ENCODE measurements at regions not wholly inside any gene's neighbourhood (a gene's known extent, or its start where the extent isn't known, plus 50 kb on each side); places are given as distances from the start of the nearest gene placed in this dataset.
"Not testable (repeated sequence)": the region's sequence is repeated elsewhere in the genome, so short reads cannot be mapped to it uniquely, and the experiment has no call there.

DNA sequence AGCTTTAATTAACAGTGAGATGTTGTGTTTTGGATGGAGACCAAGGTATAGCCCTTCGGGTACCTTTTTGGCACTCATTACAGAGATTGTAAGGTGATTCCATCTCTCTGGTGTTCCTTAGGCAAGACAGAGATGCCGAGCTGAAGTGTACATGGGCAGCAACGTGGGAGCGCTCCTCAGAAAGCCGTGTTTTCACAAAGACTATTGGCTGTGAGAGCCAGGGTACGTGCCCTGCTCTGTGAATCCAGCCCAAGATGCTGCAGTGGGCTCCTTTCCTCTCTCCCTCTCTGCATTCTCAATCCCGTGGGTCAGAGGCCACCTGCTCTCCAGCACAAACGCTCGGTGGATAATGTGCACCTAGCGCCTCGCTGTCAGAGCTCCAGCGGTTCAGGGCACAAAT is 203.0 kb upstream of the EPHA4 start:
- no peak for DNase-seq

DNA sequence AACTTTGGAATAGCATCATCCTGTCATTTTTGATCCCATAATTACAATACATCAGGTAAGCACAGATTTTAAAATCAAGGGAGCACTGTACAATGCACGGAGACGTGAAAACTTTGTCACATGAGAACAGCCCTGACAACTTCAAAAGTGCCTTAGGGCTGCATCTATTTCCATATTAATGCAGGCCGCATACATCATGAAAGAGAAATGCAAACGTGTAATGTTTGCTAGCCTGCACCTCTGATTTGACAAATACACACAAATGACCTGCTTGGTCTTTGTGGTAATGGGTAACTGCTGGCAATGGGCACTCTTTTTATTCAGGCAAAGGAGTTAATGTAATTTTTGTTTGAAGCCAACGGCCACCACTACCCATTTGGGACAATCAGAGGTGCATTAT is 202.0 kb upstream of the EPHA4 start:
- no peak for DNase-seq

DNA sequence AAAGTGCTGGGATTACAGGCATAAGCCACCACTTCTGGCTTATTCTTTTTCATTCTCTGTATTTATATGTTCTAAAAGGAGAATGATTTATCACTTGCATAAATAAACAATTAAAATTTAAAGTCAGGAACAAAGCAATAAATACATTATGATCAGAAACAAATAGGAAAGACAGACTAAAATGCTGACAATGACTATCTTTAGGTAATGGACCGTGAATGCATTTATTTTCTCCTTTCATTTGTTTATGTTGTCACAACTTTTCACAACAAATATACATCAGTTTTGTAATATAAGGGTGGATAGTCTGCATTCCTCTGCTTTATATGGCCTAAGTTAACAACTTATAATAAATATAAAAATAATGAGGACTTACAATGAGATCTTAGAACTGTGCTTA is 199.2 kb upstream of the EPHA4 start:
- no peak for DNase-seq

DNA sequence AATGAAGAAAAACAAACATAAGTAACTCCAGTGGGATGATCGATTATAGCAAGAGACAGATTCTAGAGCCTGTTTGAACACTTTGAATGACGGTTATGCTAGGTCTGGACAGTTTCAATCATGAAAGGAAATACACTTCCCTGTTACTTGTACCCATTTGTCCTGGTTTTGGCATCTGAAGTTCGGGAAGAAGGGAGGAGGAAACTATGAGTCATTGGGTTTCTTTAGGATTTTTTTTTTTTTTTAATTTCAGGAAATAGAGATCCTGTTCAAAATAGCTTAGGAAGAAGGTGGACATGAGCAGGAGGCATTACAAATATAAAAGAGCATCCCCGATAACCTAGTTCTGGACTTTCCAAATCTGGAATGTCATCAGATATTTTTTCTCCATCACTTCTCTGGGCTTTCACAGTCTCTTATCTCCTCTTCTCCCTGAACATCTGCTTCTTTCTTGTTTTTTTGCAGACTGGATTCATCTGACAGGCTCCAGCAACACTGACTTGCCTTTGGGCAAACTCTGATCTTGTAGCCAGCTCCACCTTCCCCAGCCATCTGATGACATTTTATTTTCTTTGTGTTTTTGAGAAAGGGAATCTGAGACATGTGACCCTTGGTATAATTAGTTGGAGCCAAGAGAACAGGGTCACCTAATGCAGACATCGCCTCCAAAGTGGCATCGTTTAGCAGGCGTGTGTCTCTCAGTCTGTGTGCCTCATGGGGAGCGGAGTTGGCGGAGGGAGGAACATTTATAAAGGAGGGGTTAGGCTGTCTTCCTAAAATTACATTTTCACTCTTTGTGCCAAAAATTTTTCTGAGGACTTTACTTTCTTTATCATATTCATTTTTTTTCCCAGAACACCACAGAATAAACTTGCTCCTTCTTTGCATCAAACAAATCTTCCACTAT is 195.3 kb upstream of the EPHA4 start:
- DNase-seq: no peak

DNA sequence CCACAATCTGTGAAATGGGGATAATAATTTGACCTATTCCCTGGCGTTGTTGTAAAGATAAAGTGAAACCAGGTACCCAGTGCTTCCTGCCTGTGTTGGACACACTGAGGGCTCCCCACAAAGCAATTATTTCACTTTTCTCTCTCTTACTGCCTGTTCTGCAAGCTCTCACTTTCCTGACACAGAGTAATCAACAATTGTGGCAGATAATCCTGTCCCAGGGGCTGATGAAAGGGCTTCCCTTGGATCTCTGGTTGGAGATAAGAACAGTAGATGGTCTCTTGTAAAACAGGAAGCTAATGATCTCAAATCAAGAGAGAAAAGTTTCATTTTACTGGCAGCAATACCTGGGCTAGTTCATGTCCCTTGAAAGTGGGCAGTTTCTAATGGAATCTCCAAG is 190.4 kb upstream of the EPHA4 start:
- DNase-seq: no peak

DNA sequence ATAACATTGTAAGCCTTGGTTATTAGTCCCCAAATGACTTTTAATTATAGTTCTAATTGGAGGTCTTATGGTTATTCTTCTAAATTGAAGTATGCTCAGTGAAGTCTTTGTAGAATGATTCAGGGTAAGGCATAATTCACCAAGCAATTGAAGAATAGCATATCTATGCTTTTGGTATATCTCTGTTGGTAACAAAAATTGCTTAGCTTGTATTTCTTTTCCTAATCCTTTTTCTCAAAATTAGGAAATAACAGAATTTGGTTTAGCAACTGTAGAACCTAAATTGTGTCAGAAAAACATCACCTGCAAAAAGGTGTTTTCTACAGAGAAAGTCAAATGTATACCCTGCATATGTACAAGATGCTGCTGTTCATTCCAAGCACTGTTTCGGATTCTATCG is 189.2 kb upstream of the EPHA4 start:
- no peak for DNase-seq

DNA sequence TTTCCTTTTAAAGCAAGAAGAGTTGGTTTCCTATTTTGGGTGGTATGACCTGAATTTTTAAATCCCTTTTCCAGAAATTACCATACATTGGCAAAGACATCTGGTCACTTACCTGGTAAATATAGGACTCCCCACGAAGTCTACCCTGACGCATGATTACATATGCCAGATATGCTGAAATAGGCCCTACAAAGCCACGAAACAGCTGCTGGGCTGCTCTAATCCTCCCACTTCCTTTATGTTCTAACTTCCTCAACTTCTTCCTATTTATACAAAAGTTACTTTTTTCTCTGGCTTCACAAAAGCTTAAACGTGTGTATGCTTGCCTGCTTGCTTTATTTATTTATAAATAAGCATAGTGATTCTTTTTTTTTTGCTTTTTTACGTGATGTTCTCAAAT is 186.0 kb upstream of the EPHA4 start:
- peak in 2 of 58 donors; percentile 7 to 36 for DNase-seq

DNA sequence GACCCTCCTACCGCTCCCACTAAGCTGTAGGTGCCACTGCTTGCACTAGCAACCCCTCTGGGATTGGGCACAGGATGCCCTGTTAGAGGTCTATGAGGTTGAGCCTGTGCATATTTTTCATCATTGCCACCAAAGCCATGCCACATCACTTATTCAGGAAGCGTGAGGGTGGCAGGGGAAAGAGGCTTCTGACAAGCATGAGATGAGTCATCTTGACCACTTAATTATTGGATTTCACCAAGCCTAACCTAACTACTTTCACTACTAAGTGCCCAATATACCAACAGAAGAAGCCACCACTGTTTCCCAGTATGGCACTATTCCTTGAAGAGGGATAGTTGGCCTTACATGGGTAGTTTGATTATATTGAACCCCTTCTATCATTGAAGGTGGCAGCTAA is 181.3 kb upstream of the EPHA4 start:
- DNase-seq: no peak

DNA sequence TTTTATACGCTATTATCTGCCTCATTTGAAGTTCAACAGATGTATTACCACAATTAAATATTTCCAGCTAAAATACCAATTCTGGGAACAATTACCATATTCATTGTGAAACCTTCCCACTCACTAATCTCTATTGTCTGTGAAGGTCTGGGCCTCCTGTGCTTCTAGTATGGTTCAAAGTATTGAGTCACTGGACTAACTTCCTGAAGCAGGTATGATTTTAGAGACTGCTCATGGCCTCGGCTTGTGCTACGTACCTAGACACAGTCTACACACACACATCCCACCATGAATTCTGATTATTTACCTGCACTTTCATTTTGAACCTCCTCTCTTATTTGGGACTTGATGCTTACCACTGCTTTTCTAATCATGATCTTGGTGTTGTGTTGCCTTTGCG is 180.7 kb upstream of the EPHA4 start:
- DNase-seq: no peak

DNA sequence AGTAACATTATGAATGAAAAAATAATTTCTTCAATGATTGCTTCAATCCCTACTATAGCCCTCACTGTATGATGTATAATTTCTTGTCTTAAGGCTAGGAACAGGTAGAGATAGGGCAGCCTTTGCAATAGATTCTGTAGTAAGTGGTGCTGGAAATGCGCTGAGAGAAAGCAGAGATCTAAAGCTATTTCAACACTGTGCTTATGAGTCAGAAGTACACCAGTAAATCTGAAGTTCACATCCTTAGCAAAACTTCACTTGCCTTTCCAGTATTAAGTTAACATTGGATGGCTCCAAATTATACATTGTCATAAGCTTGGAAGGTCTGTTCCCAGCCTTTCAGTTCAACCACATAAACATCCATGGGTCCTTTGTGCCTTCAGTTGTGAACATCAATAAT is 178.2 kb upstream of the EPHA4 start:
- no peak for DNase-seq

DNA sequence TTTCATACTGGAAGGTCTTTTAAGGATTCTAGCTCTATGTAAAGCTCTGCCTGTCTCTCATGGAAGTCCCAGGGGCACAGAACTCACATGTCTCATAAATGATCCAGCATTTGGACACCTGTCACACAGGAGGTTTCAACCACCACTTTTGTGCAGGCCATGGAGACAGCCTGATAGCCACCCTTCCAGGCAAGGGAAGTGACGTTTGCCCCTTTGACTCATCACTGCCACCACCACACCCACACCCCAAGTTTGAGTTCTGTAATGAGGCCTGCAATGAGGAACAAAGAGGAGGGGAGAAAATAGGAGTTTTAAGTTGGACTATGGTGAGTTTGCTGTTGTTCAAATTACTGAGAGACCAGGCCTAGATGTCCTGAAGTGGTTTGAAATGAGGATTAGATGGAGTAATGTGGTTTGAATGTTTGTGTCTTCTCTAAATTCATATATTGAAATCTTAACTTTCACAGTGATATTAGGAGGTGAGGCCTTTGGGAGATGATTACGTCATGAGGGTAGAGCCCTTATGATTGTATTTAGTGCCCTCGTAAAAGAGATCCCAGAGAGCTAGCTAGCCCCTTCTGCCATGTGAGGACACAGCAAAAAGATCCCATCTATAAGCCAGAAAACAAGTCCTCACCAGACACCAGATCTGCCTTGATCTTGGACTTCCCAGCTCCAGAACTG is 175.3 kb upstream of the EPHA4 start:
- DNase-seq: no peak

DNA sequence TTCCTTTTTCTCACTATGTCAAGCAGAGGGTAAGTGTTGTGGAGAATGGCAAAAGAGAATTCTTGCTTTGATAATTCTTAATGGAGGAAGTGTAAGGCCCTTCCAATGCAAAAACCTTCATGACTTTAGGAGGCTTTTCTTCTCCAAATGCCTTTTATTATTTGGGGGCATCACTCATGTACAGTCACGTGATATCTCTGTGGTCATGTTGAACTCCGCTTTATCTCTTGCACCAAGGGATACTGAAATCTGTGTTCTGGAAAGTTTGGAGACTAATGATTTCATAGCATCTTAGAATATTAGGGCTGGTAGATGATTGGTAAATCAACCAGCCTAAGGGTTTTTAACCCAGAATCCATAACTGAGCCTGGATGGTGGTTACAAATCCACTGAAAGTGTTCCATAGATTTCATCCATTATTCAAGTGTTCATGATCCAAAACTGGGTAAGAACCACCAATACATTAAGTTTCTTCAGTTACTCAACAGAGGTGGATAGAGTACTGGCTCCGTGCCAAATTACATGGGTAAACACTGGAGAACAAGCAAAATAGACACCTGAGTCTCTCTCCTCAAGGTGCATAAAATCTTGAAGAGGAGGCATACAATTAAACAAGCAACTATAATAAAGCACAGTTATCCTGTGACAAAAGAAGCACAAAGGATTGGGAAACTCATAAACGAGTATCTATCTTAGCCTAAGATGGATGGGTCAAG is 169.6 kb upstream of the EPHA4 start:
- no peak for DNase-seq

DNA sequence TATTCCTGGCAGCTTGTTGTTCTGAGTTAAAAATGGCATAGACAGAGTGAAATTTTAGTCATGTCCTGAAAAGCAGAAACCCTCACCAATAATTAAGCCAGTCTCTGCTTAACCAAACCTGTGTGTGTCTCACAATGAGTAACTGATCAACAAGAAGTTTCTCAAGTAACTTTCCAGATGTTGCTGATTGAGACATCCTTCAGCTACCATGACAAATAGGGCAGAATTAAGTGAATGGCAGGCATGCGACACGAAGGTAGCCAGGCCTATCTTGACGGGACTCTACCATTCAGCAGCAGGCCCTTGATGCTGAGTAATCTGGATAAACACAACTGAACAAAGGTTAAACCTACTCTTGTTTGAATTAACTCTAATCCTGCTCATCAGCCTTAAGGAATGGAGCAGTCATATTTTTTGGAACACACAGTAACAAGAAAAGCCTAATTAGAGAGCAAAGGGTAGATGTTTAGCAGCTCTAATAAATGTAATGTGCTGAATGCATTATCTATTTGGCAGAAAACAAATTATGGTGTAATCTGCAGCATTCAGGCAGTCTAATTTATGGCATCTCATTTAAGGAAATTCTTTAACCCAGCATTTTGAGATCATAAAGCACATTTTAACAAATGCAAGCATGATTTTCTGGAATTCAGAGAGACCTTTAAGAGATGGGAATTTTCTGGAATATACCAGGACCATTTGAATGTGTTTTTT is 159.5 kb upstream of the EPHA4 start:
- DNase-seq: no peak

DNA sequence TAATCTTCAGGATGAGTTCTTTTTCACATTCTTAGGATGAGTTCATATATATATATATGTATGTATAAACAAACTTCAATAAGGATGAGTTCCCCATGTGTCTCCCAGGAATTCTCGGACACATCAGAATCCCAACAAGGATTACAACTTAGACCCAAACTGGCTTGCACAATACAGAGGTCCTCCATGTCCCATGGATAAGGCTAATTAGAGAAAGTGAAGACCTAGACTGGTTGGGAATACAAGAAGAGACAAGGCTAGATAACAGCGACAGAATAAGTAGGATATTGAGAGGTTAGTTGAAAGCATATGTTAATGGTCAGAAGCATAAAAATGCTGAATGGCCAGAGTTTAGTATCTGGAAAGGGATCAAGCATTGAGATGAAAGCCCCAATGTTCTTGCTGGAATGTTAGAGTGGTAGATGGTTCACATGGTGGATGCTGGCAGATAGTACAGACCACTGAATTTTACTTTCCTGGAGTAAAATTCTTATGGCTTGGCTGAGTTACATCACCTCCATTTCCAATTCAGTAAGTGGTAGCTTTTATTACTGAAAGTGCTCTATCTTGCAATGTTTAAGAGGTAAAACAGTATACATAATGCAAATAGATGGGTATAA is 154.9 kb upstream of the EPHA4 start:
- no peak for DNase-seq

DNA sequence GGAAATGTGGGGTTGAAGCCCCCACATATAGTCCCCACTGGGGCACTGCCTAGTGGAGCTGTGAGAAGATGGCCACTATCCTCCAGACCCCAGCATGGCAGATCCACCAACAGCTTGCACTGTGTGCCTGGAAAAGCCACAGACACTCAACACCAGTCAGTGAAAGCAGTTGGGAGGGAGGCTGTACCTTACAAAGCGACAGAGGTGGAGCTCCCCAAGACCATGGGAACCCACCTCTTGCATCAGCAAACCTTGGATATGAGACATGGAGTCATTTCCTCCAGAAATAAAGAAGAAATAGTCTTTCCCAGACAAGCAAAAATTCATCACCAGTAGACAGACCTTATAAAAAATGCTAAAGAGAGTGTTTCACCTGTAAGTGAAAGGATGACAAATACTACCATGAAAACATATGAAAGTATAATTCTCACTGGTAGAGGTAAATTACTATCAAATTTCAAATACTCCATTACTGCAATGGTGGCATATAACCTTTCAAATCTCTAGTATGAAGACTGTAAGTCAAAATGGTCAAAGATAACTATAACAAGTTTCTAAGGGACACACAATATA is 152.6 kb upstream of the EPHA4 start:
- DNase-seq: no peak

DNA sequence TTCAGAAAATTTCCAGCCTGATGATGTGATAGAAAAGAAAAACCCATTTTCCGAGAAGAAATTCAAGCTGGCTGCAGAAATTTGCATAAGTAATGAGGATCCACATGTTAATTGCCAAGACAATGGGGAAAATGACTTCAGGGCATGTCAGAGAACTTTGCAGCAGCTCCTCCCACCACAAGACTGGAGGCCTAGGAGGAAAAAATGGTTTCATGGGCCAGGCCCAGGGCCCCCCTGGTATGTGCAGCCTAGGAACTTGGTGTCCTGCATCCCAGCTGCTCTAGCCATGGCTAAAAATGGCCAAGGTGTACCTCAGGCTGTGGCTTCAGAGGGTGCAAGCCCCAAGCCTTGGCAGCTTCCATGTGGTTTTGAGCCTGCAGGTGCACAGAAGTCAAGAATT is 152.0 kb upstream of the EPHA4 start:
- DNase-seq: not testable (repeated sequence)

DNA sequence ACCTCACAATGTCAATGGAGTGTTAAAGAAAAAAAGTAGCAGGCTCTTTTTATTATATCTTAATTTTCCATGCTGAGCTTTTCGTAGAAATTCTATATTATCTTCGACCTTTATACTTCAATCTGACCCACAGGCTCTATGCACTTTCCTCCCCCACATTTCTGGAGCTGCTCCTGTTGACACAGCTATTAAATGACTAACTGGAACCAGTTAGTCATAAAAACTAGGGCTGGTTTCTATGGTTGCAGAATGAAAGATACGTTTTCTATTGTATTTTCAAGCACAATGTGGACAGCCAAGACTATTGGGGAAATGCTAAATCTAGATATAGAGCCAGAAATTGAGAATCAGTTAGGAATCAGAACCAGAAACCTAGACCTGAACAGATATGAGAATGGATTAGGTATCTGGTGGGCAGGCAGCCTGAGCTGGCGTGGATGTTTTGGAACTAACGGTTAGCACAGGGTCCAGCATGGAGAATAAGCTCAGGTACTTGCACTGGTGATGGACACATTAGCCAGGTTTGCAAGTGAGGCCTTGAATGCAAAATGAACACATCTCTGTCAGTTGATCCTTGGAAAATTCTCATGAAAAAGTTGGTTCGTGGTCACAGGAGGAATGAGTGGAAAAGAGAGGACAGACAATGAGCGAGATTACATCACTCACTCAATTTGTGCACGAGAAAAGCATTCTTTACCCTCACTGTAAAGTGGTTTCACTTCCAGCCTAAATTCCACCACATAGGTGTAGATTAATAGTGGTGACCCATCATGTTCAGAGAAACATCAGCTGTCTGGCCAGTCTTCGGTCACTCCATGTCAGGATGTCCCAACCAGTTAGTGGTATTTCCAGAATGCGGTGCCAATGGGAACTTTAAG is 144.6 kb upstream of the EPHA4 start:
- no peak for DNase-seq

DNA sequence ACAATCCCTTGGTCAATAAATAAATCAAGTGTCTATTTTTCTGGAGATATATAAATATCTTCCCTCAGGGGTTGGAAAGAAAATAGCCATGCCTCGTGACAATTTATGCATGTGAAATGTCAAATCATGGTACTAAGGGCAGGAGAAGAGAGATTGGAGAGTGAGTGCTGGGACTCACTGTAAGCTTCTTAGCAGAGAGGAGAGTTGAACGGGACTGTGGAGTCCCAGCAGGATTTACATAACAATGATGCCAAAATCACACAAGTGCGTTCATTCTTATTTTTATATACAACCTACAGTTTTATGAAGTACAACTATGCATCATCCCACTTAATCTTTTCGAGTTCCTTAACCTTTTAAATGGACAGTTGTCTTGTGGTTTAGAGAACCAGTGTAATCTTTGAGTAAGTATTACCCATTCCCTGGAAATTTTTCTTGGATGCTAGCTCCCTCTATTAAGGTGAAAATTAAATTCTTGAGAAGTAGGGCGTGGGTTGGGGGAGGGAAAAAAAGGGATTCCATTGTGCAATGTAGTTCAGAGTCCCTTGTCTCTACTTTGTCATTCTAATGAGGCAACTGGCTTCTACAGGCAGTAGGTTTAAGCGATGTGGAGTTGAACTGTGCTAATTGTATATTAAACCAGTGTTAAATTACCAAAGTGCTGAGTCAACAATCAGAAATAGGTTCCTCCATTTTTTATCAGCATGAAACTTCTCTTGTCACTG is 143.6 kb upstream of the EPHA4 start:
- DNase-seq: no peak

DNA sequence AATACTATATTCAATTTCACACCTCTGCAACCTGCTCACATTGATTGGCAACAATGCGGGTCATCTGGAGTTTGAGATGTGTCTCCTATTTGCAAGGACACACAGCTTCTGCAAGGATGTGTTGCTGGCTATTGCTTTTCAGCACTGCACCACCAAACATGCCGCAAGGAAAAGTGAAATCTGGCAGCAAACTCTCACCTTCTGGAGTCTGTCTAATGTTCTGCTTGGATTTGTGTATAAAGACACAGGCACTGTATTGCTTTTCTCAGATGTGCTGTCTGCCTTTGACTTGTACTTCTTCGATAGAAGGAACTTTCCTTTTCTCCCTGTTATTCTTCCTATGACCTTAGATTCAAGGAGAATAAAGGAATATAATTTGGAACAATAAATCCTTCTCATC is 138.6 kb upstream of the EPHA4 start:
- peak in 1 of 58 donors; percentile 4 for DNase-seq

All from anterior cingulate cortex (tissue), 58 donors.